DOHH2 (cell line): ENCODE measurements at regions not wholly inside any gene's neighbourhood (a gene's known extent, or its start where the extent isn't known, plus 50 kb on each side); places are given as distances from the start of the nearest gene placed in this dataset.

Experiments
- H3F3A ChIP-seq: fragments of 200-600 bp; sonication (generic), shearing (Covaris generic); 2 replicates; pipeline ENCODE4 v1.6.0; 2016; ENCODE audit warnings: antibody characterized with exemption, mild to moderate bottlenecking; ENCODE audit not compliant: control insufficient read depth, insufficient read depth
- H3K27ac ChIP-seq: fragments of 200-600 bp; sonication (generic); 2 replicates; pipeline ENCODE4 v1.5.1; 2014; ENCODE audit warnings: low read depth, mild to moderate bottlenecking, low read length, moderate library complexity
- H3K27me3 ChIP-seq: fragments of 200-600 bp; sonication (generic); 2 replicates; pipeline ENCODE4 v1.6.1; 2014; ENCODE audit warnings: mild to moderate bottlenecking, low read length, mixed read lengths; ENCODE audit not compliant: control insufficient read depth
- H3K36me3 ChIP-seq: fragments of 200-600 bp; sonication (generic); 2 replicates; pipeline ENCODE4 v1.6.1; 2014; ENCODE audit warnings: mild to moderate bottlenecking, low read length, moderate library complexity, mixed read lengths; ENCODE audit not compliant: control insufficient read depth
- H3K4me1 ChIP-seq: fragments of 200-600 bp; sonication (generic); 2 replicates; pipeline ENCODE4 v1.6.1; 2014; ENCODE audit warnings: mild to moderate bottlenecking, low read length, mixed read lengths; ENCODE audit not compliant: control insufficient read depth
- H3K4me2 ChIP-seq: fragments of 200-600 bp; sonication (generic); 2 replicates; pipeline ENCODE4 v1.6.0; 2014; ENCODE audit warnings: mild to moderate bottlenecking, low read length, moderate library complexity
- H3K4me3 ChIP-seq: fragments of 200-600 bp; sonication (generic); 2 replicates; pipeline ENCODE4 v1.5.1; 2014; ENCODE audit warnings: mild to moderate bottlenecking, low read length, mixed read lengths
- H3K79me2 ChIP-seq: fragments of 200-600 bp; sonication (generic); 2 replicates; pipeline ENCODE4 v1.6.1; 2014; ENCODE audit warnings: mild to moderate bottlenecking, low read length, mixed read lengths; ENCODE audit not compliant: control insufficient read depth
- H3K9me2 ChIP-seq: fragments of 200-600 bp; sonication (generic); replicated peaks from 2 replicates; pipeline ENCODE4 v1.6.1; 2014; ENCODE audit warnings: mild to moderate bottlenecking, low read length, mixed read lengths; ENCODE audit not compliant: control insufficient read depth
- H3K9me3 ChIP-seq: fragments of 200-600 bp; sonication (generic); 2 replicates; pipeline ENCODE4 v1.6.1; 2014; ENCODE audit warnings: antibody characterized with exemption, low read length, mixed read lengths; ENCODE audit not compliant: control insufficient read depth, insufficient read depth
- H4K20me1 ChIP-seq: fragments of 200-600 bp; sonication (generic); 2 replicates; pipeline ENCODE4 v1.6.0; 2014; ENCODE audit warnings: low read depth, mild to moderate bottlenecking, antibody characterized with exemption, low read length, moderate library complexity; ENCODE audit not compliant: control insufficient read depth, insufficient read depth
- CTCF ChIP-seq: fragments of 200-600 bp; sonication (generic); IDR thresholded peaks from one replicate; pipeline ENCODE4 v1.5.1; 2014; ENCODE audit warnings: antibody characterized with exemption, mild to moderate bottlenecking, low read depth, low read length; ENCODE audit not compliant: poor library complexity, severe bottlenecking
- EZH2phosphoT487 ChIP-seq: fragments of 200-600 bp; sonication (generic); IDR thresholded peaks from 2 replicates; pipeline ENCODE4 v1.6.1; 2017; ENCODE audit warnings: borderline replicate concordance, mild to moderate bottlenecking, antibody characterized with exemption, low read length, moderate library complexity, mixed read lengths

DNA sequence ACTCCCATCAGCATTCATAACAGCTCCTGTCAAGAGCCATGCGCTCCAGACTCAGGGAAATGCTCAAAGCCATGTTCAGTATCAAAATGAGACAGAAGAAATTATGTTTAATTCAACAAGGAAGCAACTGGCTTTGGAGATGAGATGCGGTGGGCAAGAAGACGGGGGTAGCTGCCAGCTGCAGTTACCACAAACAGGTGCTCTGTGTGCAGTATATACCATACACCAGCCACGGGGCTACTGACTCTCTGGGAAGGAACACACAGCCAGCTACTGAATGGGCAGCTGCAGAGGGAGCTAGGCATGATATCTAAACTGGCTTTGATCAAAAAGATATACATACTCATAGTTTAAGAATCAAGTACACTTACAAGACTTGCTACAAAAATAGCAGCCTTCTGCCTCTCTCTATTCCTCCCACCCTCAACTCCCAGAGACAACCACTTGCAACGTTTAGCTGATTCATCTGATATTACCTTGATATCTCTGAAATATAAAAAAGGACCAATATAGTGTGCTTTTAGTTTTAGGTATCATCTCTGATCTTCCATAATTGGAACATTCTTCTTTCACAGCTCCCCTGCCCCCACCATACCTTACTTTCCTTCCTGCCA, 593.0 kb downstream of the UQCRFS1 start:
- Histone ChIP-seq H3K9me3 (no peaks in the 10 kb centered on the region; the same call in 1 of the 2 replicates), H3K9me2 (no peaks in the 10 kb centered on the region), H3K4me1 (no peaks in the 10 kb centered on the region), H3K27ac (no peak overlapping the region), H4K20me1 (no peaks in the 10 kb centered on the region), H3K36me3 (no peaks in the 10 kb centered on the region), H3F3A (no peaks in the 10 kb centered on the region), H3K79me2 (no peaks in the 10 kb centered on the region), H3K27me3 (no peaks in the 10 kb centered on the region), H3K4me3 (no peak overlapping the region), H3K4me2 (no peak overlapping the region)
- TF ChIP-seq EZH2phosphoT487 (no peak), CTCF (no peak)

- Histone ChIP-seq H3K27me3 (no peaks in the 10 kb centered on the region), H3K36me3 (no peaks in the 10 kb centered on the region), H4K20me1 (no peaks in the 10 kb centered on the region), H3K9me3 (no peaks in the 10 kb centered on the region; the same call in 1 of the 2 replicates), H3F3A (no peaks in the 10 kb centered on the region), H3K79me2 (no peaks in the 10 kb centered on the region), H3K9me2 (no peaks in the 10 kb centered on the region), H3K4me1 (no peaks in the 10 kb centered on the region), H3K4me3 (no peak overlapping the region), H3K27ac (no peak overlapping the region), H3K4me2 (no peak overlapping the region)
- TF ChIP-seq CTCF = no peak
- no peak for TF ChIP-seq EZH2phosphoT487
Measured at GRCh38 chr19:28618504-28618903, 594.4 kb downstream of the UQCRFS1 start.

DNA sequence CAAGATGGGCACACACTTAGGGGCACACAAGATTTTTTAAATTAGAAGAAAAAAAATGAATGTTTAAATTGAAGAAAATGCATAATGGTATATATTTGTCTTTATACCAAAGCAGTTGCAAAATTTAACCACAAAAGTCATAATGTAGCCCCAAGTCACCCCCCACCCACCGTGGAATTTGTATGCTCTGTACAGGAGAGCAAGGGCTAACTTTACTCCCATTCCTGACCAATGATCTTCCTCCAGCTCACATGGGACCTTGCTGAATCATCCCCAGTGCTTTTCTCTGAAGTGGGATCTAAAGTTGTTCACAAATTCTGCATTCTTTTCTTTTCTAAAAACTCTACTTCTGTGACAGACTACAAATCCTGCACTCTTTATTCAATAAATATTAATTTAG, 597.0 kb downstream of the UQCRFS1 start:
- no peak overlapping the region for H3K4me3 ChIP-seq
- H3K4me2 ChIP-seq = no peak overlapping the region
- H3K36me3 ChIP-seq = no peaks in the 10 kb centered on the region
- H3K79me2 ChIP-seq = no peaks in the 10 kb centered on the region
- no peaks in the 10 kb centered on the region for H4K20me1 ChIP-seq
- no peaks in the 10 kb centered on the region for H3K9me2 ChIP-seq
- H3K27ac ChIP-seq = no peak overlapping the region
- H3K4me1 ChIP-seq = no peaks in the 10 kb centered on the region
- H3K9me3 ChIP-seq = no peaks in the 10 kb centered on the region; the same call in 1 of the 2 replicates
- no peak for TF ChIP-seq EZH2phosphoT487
- TF ChIP-seq CTCF = no peak
- H3F3A ChIP-seq = no peaks in the 10 kb centered on the region
- H3K27me3 ChIP-seq = no peaks in the 10 kb centered on the region
